ENCODE measurements at regions not wholly inside any gene's neighbourhood (a gene's known extent, or its start where the extent isn't known, plus 50 kb on each side); places are given as distances from the start of the nearest gene placed in this dataset.

DNA sequence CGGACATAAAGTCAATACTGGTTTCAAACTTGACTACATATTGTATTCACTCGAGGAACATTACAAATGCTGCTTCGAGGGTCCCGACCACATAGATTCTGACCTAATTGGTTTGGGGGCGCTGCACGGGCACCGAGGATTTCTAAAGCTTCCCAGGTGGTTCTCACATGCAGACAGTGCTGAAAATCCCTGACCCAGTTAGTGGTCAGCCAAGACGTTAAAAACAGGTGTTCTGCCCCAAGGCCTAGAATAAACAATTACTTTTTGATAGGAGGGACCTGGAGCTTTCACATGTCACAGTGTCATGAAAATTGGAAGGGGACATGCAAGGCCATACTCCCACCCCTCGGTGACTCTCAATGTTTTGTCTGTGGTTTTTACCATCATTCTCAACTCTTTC lies 368.9 kb downstream of the RNF144A start:
- no peak for DNase-seq (ENCODE audit: low read depth in 2 of 2)

DNA sequence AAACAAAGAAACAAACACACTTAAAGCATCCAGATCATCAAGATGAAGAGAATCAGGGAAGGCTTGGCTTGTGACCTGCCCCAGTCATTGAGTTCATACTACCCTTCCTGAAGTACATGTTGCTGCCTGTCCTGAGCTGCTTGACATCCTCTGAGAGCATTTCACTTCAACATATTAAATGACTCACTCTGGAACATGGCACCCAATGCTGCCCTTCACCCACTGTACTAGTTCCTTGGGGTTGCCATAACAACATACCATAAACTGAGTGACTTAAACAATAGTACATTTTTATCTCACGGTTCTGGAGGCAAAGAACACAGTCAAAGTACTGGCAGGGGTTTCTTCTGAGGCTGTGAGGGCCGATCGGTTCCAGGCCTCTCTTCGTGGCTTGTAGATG lies 371.3 kb downstream of the RNF144A start:
- no peak for DNase-seq (ENCODE audit: low read depth in 2 of 2)

DNA sequence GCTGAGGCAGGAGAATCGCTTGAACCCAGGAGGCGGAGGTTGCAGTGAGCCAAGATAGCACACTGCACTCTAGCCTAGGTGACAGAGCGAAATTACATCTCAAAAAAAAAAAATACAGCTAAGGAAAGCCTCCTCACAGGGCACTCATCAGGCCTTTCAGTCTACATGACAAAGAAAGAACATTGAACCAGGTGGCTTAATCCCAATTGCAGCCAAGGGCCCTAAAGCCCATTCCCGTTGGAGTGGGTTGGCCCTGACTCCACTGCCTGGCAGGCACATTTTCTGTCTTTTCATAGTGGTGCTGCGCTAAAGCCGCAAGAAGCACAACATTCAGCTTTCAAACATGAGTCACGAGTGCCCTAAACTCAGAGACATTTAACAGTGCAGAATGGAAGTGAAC lies 372.5 kb downstream of the RNF144A start:
- no peak for DNase-seq (ENCODE audit: low read depth in 2 of 2)

DNA sequence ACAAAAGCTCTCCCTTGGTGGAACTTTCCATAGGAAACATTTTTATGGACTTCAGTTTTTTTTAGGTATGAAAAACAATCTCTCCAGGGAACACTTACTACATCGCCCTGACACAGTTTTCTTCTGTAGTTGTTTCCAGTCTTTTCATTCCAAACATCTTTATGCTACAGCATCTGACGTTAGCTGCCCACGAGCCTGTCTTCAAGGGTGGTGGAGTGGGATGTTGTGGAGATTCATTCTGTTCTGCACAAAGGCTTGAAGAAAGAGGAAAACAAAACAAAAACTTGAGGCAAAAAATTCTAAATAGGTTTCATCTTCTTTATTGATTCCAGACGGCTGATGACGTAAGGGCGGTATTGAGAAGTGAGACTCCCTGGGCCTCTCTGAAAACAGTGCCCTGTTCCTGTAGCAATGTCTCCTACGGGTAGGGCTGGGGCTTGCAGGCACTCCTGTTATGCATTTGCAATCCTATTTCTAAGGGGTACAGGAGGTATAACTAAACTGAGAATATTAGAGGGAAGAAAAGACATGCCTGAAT lies 375.0 kb downstream of the RNF144A start:
- DNase-seq (ENCODE audit: low read depth in 2 of 2) = no peak

DNA sequence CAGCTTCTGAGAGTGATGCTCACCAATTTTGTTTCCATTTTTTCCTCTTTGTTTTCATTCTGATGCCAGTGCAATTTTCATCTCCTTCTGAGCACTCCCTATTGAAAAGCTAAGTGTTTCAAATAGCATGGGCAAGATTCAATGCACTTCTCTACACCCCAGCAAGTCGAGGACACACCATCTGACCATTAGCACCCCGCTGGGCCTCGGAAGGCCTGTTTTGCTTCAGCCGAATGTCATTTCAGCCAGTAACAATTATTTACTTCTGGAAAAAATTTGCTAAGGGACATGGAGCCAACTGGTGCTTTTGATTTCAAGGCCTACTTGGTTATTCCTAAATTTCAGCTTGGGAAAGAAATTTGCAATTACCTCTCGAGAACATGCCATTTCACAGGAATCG lies 392.4 kb downstream of the RNF144A start:
- DNase-seq (ENCODE audit: low read depth in 2 of 2) = no peak

DNA sequence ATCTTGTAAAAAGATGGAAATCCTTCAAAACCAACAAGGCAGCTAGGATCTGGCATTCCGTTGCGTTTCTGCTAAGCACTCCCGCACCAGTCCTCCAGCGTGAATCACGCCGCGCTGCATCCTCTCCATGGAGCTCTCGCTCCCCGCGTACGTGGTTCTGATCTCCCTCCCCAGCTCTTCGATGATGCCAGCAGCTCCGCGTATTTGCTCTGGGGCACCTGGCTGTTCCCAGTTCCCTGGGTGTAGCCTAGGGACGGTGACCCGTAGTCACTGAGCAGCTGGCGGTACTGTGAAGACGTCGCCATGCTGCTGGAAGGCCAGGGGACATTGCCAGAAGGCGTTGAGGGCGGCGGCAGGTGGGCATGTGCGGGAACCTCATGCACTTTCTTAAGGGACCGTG lies 407.5 kb downstream of the RNF144A start:
- DNase-seq (ENCODE audit: low read depth in 2 of 2) = no peak

DNA sequence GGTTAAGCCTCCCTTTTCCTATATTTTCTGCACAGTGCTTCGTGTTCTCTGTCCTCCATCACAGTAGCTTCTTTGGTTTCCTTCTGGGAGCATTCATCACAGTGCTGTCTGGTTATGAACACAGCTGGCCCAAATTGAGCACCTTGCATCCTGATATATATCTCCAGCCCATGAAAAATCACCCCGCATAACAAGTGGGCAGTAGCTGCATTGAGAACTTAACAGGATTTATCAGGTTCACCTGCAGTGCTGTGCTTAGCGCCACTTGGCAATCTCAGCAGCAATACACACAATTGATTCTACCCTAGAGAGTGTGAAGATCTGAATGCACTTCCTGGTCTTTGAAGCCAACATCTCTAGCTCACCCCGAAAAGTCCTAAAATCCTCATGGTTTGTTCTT lies 408.0 kb downstream of the RNF144A start:
- DNase-seq (ENCODE audit: low read depth in 2 of 2) = no peak

DNA sequence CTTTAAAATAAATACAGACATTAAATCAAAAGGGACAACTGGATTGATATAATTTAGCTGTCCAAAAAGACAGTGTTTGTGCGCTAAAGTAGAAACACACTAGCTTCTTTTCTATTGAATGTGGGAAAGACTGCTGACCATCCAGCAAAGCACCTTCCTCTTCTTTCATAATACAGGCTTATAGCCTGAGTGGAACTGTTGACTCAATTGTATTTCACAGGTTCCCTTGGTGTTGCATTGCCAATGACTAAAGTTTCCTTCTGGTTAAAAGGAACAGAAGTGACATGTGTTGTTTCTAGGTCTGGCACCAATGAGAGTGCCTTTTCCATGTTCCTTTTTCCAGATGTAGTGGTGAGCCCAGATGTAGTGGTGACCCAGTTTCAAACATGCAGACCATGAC lies 412.3 kb downstream of the RNF144A start:
- no peak for DNase-seq (ENCODE audit: low read depth in 2 of 2)

DNA sequence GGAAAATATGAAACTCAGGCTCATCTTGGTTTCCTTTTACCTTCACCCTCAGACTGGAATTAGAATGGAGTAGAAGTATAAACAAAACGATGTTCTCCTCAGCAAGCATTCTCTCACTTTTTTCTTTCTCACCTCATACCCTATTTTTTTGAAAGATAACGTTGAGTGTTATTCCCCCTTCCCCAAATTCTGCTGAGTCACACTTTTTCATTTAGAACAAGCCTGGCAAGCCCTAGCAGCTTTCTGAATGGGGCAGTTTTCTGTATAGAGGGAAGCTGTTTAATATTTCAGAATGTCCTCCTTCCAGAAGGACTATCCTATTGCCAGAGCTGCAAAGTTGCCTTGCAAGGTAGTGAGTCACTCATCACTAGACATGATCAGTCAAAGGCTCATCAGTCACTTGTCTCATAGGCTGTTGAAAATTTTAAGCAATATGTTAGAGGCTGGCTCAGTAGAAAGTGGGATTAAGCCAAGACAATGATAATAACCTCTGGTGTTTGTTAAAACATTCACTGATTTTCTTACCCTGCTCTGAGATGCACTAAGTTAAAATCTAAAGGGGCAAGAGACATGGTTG lies 416.1 kb downstream of the RNF144A start:
- DNase-seq (ENCODE audit: low read depth in 2 of 2) = no peak

DNA sequence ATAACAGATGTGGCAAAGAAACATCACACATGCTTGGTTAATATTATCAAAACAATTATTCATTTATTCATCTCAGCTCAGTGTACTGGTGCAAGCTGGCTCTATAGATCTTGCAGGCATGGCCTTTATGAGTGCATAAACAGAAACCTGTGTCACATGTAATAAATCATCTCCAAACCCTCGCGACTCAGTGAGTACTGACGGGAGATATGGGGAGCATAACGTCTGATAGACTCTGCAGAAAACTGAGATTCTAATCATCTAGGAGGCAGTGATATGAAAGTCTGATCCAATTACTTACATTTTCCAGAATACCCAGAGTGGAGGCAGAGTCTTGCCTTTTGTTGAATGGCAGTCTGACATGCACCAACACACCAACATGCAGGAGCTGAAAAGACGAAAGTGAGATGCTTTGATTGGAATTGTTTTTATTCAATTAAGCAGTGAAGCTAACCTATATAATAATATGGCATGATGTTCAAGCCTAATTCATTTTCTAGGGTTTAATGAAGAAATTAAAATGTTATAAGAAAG lies 416.8 kb downstream of the RNF144A start:
- DNase-seq (ENCODE audit: low read depth in 2 of 2) = no peak

DNA sequence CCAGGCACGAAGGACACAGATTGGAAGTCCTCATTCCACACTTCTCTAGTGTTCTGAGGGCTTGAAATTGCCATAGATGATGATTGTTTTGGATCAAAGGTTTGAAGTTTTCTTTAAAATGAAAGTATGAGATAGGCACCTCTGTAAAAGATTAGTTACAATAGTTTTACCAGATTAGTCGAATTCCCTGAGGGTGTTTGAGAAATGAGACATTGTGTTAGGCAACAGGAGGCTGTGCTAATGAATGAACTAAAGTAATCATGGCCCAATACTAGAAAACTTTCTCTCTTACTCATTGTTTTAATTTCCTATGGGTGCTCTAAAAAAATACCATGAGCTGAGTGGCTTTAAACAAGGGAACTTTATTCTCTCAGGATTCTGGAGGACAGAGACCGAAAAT lies 421.7 kb downstream of the RNF144A start:
- DNase-seq (ENCODE audit: low read depth in 2 of 2) = no peak

DNA sequence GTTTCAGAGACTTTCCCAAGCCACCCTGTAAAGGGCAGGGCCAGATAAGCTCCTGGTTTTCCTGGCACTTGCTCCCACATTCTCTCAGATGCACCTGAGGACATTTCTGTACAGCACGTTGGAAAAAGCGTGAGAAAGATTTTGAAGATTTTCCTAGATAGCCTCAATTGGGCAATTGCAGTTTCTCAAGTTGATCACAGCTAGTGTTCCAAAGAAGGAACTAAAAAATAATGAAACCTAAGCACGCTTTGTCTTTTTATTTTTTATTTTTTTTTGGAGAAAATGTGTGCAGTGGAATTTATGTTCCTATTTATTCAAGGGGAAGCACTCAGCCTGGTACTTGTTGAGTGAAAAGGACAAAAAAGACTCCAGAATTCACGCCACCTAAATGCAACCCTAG lies 429.1 kb downstream of the RNF144A start:
- DNase-seq (ENCODE audit: low read depth in 2 of 2) = no peak

DNA sequence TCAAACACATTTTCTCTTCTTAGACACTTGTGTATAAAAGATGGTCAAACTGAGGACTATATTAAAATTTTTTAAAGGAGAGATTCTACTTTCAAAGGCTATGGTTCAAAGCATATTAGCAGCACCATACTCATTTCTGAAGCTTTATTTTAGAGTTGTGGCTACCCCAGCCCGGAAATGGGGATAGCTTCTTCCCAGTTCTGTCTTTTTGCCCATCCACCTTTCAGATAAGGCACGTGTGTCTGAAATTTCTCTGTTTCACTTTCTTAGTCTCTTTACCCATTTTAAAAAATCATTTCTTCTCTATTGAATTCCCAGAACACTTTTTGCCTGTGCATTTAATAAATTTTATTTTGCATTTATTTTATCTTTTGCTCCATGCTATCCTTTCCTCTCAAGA lies 431.5 kb downstream of the RNF144A start:
- DNase-seq (ENCODE audit: low read depth in 2 of 2) = no peak

DNA sequence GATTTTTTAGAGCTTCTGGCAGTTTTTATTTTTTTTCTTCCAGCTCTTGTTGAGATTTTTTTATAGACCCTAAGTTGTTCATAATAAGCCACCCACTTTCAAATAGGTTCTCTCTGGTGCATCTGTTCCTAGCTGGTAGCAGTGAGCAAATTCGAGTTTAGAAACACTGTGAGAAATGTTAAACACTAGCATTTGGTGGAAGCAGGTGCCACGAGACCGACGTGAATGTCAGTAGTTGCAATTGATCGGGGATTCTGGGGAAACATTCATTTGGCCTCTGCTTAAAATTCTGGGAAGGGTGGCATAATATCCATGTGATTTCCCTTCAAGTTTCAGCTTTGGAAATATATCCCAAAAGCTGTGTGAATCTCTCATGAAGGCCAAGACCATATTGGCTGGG lies 435.0 kb downstream of the RNF144A start:
- no peak for DNase-seq (ENCODE audit: low read depth in 2 of 2)

DNA sequence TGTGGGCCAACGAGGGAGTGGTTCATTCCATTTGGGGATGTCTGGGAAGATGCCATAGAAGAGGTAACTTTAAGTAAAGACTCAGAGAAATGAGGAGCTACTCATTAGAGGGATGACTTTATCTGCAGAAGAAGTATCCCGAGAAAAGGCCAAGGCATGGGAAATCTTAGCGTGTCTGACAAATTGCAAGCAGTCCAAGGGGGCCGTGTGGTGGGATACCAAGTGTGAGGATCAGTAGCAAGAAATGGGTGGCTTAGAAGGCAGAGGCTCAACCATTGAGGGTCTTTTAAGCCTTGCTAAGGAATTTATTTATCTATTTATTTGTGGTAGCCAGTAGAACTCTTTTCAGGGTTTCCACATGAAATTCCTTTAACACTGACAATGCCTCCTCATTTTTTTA lies 436.4 kb downstream of the RNF144A start:
- no peak for DNase-seq (ENCODE audit: low read depth in 2 of 2)

DNA sequence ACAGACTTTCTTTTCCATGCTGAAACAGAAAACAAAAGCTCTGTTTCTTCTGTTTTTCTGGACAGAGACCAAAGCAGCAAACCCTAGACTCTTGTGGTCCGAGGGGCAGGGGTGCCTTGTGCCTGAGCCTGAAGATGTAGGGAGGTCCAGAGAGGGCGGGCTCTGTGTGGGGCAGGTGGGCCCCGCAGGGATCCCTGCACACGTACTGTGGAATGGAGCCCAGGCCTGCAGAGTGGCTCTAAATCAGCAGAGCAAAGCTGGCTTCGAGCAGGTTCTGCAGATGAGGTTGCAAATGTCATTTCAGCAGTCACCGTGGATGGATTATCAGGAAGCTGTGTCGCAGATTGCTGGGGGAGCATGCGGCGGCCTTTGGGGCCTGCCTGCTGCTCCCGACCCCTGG lies 438.6 kb downstream of the RNF144A start:
- no peak for DNase-seq (ENCODE audit: low read depth in 2 of 2)

DNA sequence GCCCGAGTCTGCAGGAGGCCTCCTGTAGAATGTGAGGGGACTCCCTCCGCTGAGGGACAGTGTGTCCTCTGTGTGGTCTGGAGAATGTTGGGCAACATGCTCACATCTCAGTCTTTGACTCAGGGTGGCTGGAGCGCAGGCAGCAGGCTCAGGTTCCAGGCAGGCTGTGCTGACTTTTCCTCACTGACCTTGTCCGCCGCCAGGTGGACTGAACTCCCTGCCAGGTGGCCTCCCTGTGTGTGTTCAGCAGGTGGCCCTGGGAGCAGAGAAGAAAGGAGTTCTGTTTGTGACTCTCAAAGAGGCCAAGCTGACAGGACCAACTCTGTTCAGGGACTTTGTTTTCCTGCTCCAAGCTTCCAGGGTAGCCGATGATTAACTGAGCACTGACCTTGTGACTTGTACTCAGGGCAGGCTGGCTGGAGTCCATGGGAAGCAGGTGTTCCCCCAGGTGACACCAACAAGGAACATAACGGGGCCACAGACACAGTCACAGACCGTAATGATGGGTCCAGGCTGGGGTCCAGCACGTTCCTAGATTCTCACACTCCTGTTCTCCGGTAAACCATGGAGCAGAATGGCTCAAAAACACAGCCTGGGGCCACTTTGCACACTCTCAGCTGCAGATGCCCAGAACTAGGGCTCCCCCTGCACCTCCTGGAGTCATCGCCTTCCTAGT lies 439.8 kb downstream of the RNF144A start:
- DNase-seq (ENCODE audit: low read depth in 2 of 2) = no peak

DNA sequence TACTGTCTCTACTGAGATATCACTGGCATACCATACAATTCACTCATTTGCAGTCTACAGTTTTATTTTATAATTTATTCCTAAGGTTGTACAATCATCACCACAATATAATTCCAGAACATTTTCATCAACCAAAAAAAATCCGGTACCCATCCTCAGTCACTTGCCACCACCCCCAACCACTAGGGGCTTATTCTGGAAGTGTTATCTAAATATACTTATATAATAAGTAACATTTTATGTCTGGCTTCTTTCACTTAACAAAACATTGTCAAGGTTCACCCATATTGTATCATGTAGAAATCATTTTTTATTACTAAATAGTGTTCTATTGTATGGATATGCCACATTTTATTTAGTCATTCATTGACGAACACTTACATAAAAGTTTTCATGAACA lies 440.8 kb downstream of the RNF144A start:
- DNase-seq (ENCODE audit: low read depth in 2 of 2) = no peak

DNA sequence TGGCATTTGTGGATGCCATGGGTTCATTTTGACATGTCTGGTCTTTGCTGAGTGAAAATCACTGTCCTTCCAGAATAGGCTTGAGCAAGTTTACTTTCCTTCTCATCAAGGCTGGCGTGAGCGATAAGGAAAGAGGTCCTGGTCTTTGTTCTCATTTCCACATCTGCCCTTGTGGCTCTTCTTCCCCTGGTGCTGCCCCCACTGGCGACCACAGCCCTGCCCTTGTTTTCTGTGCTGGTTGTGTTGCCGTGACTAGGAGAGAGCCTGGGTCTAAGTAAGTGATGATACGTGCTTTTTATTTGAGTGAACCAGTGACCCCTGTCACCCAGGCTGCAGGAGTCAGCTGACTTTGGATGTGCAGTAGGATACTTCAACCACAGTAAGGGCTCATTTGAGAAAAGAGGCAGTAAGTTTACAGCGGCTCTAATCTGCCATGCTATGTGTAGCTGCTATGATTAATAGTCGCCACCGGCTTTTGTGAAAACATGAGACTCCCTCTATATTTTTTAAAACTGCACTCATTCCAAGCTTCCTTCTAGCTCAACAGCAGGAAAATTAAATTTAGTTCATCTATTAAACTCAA lies 441.7 kb downstream of the RNF144A start:
- no peak for DNase-seq (ENCODE audit: low read depth in 2 of 2)

DNA sequence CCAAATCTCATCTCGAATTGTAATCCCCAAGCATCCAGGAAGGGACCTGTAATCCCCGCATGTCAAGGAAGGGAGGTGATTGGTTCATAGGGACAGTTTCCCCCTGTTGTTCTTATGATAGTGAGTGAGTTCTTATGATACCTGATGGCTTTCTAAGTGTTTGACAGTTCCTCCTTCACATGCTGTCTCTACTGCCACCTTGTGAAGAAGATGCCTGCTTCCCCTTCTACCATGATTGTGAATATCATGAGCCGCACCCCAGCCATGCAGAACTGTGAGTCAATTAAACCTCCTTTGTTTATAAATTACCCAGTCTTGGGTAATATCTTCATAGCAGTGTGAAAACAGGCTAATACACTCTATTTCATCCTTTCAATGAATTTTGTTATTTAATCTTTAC lies 446.7 kb downstream of the RNF144A start:
- DNase-seq (ENCODE audit: low read depth in 2 of 2) = no peak

DNA sequence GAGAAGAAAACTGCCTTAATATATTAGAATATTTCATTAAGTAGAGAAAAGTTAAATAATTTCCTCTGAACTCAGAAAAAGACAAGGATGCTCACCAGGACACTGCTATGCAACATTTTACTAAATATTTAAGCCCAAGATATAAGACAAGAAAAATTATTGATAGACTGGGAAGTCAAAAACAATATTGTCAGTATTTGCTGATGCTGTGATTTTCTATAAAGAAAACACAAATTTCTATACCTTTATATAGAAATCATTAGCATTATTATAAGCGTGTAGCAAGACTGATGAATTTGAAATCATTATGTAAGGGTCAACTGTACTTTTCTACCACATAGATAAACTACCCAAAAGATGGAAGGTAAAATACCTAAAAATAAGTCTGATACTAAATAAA lies 451.0 kb downstream of the RNF144A start:
- no peak for DNase-seq (ENCODE audit: low read depth in 2 of 2)

DNA sequence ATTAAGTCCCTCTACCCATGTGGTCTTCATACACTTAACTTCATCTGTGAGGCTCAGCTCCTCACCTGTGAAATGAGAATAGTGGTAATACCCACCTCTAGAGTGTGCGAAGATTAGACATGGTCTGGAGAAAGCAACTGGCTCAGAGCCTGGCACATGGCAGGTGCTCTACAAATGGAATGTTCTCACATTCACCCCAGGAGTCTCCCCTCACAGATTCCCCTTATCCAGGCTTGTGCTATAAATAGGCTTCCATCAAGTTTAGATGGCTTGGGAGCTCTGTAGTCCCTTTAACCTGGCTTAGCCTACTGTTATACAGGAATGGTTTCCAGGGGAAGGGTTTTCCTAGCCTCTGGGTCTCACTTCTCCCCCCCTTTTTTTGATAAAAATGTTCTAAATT lies 455.9 kb downstream of the RNF144A start:
- no peak for DNase-seq (ENCODE audit: low read depth in 2 of 2)

DNA sequence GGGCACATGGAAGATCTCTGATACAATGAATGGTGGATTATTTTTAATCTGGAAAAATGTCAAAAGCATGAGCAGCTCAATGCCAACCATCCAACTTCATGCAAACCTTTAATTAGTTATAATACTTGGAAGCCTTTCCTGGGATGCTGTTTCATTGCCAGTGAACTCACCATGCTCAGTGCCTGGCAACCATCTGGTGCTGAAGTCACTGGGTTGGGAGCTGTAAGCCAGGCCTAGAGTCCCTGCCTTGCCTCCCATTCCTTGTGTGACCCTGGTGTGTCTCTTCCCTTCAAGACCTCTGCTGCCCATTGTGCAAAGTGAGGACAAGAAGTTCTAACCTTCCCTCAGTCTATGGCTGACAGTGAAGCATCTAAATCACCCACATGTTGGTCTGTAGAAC lies 458.7 kb downstream of the RNF144A start:
- DNase-seq (ENCODE audit: low read depth in 2 of 2) = no peak

Data from activated CD8-positive, alpha-beta memory T cell treated with anti-CD3 and anti-CD28 coated beads for 4 hours (primary cell).